ENCODE measurements at regions not wholly inside any gene's neighbourhood (a gene's known extent, or its start where the extent isn't known, plus 50 kb on each side); places are given as distances from the start of the nearest gene placed in this dataset.

- Histone ChIP-seq H2BK5ac (ENCODE audit: low read length) (no peak overlapping the region), H3K9ac (ENCODE audit: low read depth, low read length, poor library complexity) (no peak overlapping the region), H3K4me2 (ENCODE audit: insufficient read depth, low read length, poor library complexity, severe bottlenecking) (no peak overlapping the region), H3K9me3 (replicated peaks in 1 of 2; ENCODE audit: control insufficient read depth in 2 of 2, insufficient read depth in 1 of 2, low read depth in 1 of 2, low read length in 2 of 2) (no peaks in the 10 kb centered on the region), H2BK15ac (ENCODE audit: low read length) (no peak overlapping the region), H3K4ac (ENCODE audit: low read length) (no peak overlapping the region), H4K8ac (ENCODE audit: low read depth, low read length) (no peak overlapping the region), H2AFZ (ENCODE audit: low read length) (no peak overlapping the region), H4K91ac (ENCODE audit: low read depth, low read length, poor library complexity) (no peak overlapping the region), H2AK5ac (ENCODE audit: low read depth, low read length) (no peak overlapping the region), H2BK120ac (ENCODE audit: low read depth, low read length) (no peak overlapping the region), H3K36me3 (replicated peaks in 1 of 2; ENCODE audit: control insufficient read depth in 2 of 2, insufficient read depth in 2 of 2, low read length in 2 of 2) (no peaks in the 10 kb centered on the region), H3K4me3 (ENCODE audit: low read length in 2 of 2) (no peak overlapping the region), H3K18ac (ENCODE audit: low read length) (no peak overlapping the region), H3K27me3 (ENCODE audit: control insufficient read depth in 3 of 3, insufficient read depth in 3 of 3, low read depth in 1 of 3, low read length in 3 of 3) (no peaks in the 10 kb centered on the region), H2BK12ac (ENCODE audit: low read length) (no peak overlapping the region), H3K27ac (replicated peaks; ENCODE audit: low read length) (no peak overlapping the region), H3K4me1 (ENCODE audit: control insufficient read depth in 2 of 2, insufficient read depth in 1 of 2, low read depth in 1 of 2, low read length in 2 of 2) (no peaks in the 10 kb centered on the region), H3K79me1 (ENCODE audit: low read depth, low read length) (no peaks in the 10 kb centered on the region), H3K14ac (ENCODE audit: low read length) (no peak overlapping the region), H3K23ac (ENCODE audit: low read depth, low read length, poor library complexity) (no peak overlapping the region)
- no CpG with 5 or more reads among the region's 4 CpGs for WGBS, 2 donors (ENCODE audit: extremely low coverage in 2 of 2, insufficient read length in 2 of 2, insufficient replicate concordance in 1 of 2)
- DNase-seq (ENCODE audit: low spot score): no peak
Measured at GRCh38 chr11:112553205-112553731, 292.6 kb upstream of the PLET1 start.

- H3K4me1 ChIP-seq (ENCODE audit: control insufficient read depth in 2 of 2, insufficient read depth in 1 of 2, low read depth in 1 of 2, low read length in 2 of 2): no peaks in the 10 kb centered on the region
- no peak overlapping the region for H2BK120ac ChIP-seq (ENCODE audit: low read depth, low read length)
- H3K9me3 ChIP-seq (replicated peaks in 1 of 2; ENCODE audit: control insufficient read depth in 2 of 2, insufficient read depth in 1 of 2, low read depth in 1 of 2, low read length in 2 of 2): no peaks in the 10 kb centered on the region
- peak overlapping the region; percentile 71 for H3K18ac ChIP-seq (ENCODE audit: low read length)
- no peaks in the 10 kb centered on the region for H3K27me3 ChIP-seq (ENCODE audit: control insufficient read depth in 3 of 3, insufficient read depth in 3 of 3, low read depth in 1 of 3, low read length in 3 of 3)
- H2BK12ac ChIP-seq (ENCODE audit: low read length): peak overlapping the region; percentile 32
- no peak overlapping the region for H3K9ac ChIP-seq (ENCODE audit: low read depth, low read length, poor library complexity)
- H3K14ac ChIP-seq (ENCODE audit: low read length): no peak overlapping the region
- H3K36me3 ChIP-seq (replicated peaks in 1 of 2; ENCODE audit: control insufficient read depth in 2 of 2, insufficient read depth in 2 of 2, low read length in 2 of 2): no peaks in the 10 kb centered on the region
- no peak overlapping the region for H2AFZ ChIP-seq (ENCODE audit: low read length)
- no peak overlapping the region for H4K8ac ChIP-seq (ENCODE audit: low read depth, low read length)
- peak overlapping the region; percentile 57 for H2AK5ac ChIP-seq (ENCODE audit: low read depth, low read length)
- no peak overlapping the region for H3K4ac ChIP-seq (ENCODE audit: low read length)
- H3K4me3 ChIP-seq (ENCODE audit: low read length in 2 of 2): no peak overlapping the region
- WGBS, 2 donors (ENCODE audit: extremely low coverage in 2 of 2, insufficient read length in 2 of 2, insufficient replicate concordance in 1 of 2): no CpG with 5 or more reads among the region's 4 CpGs
- no peaks in the 10 kb centered on the region for H3K79me1 ChIP-seq (ENCODE audit: low read depth, low read length)
- H3K23ac ChIP-seq (ENCODE audit: low read depth, low read length, poor library complexity): no peak overlapping the region
- H3K4me2 ChIP-seq (ENCODE audit: insufficient read depth, low read length, poor library complexity, severe bottlenecking): no peak overlapping the region
- H2BK5ac ChIP-seq (ENCODE audit: low read length): no peak overlapping the region
- H4K91ac ChIP-seq (ENCODE audit: low read depth, low read length, poor library complexity): no peak overlapping the region
- no peak for DNase-seq (ENCODE audit: low spot score)
- H3K27ac ChIP-seq (replicated peaks; ENCODE audit: low read length): no peak overlapping the region
- H2BK15ac ChIP-seq (ENCODE audit: low read length): peak overlapping the region; percentile 33
Measured at GRCh38 chr11:112554586-112554985, 293.9 kb upstream of the PLET1 start.

GRCh38 chr11:112555491-112556364 is 295.1 kb upstream of the PLET1 start:
- Histone ChIP-seq H3K4me1 (ENCODE audit: control insufficient read depth in 2 of 2, insufficient read depth in 1 of 2, low read depth in 1 of 2, low read length in 2 of 2) (no peaks in the 10 kb centered on the region), H3K79me1 (ENCODE audit: low read depth, low read length) (no peaks in the 10 kb centered on the region), H2BK12ac (ENCODE audit: low read length) (peak overlapping the region; percentile 24), H3K36me3 (replicated peaks in 1 of 2; ENCODE audit: control insufficient read depth in 2 of 2, insufficient read depth in 2 of 2, low read length in 2 of 2) (no peaks in the 10 kb centered on the region), H3K4ac (ENCODE audit: low read length) (no peak overlapping the region), H4K91ac (ENCODE audit: low read depth, low read length, poor library complexity) (no peak overlapping the region), H3K4me2 (ENCODE audit: insufficient read depth, low read length, poor library complexity, severe bottlenecking) (no peak overlapping the region), H2AFZ (ENCODE audit: low read length) (no peak overlapping the region), H2BK5ac (ENCODE audit: low read length) (no peak overlapping the region), H2AK5ac (ENCODE audit: low read depth, low read length) (peak overlapping the region; percentile 67), H3K18ac (ENCODE audit: low read length) (peak overlapping the region; percentile 15), H3K27me3 (ENCODE audit: control insufficient read depth in 3 of 3, insufficient read depth in 3 of 3, low read depth in 1 of 3, low read length in 3 of 3) (no peaks in the 10 kb centered on the region), H3K4me3 (ENCODE audit: low read length in 2 of 2) (no peak overlapping the region), H3K23ac (ENCODE audit: low read depth, low read length, poor library complexity) (no peak overlapping the region), H3K9me3 (replicated peaks in 1 of 2; ENCODE audit: control insufficient read depth in 2 of 2, insufficient read depth in 1 of 2, low read depth in 1 of 2, low read length in 2 of 2) (no peaks in the 10 kb centered on the region), H3K27ac (replicated peaks; ENCODE audit: low read length) (no peak overlapping the region), H4K8ac (ENCODE audit: low read depth, low read length) (no peak overlapping the region), H2BK120ac (ENCODE audit: low read depth, low read length) (no peak overlapping the region), H3K9ac (ENCODE audit: low read depth, low read length, poor library complexity) (no peak overlapping the region), H3K14ac (ENCODE audit: low read length) (no peak overlapping the region), H2BK15ac (ENCODE audit: low read length) (no peak overlapping the region)
- DNase-seq (ENCODE audit: low spot score): peak; percentile 54
- whole genome bisulfite sequencing, 2 donors (ENCODE audit: extremely low coverage in 2 of 2, insufficient read length in 2 of 2, insufficient replicate concordance in 1 of 2): no CpG with 5 or more reads among the region's 10 CpGs

- DNase-seq (ENCODE audit: low spot score): no peak
- Histone ChIP-seq H2BK15ac (ENCODE audit: low read length) (no peak overlapping the region), H3K27ac (replicated peaks; ENCODE audit: low read length) (no peak overlapping the region), H3K4ac (ENCODE audit: low read length) (no peak overlapping the region), H3K23ac (ENCODE audit: low read depth, low read length, poor library complexity) (no peak overlapping the region), H2AK5ac (ENCODE audit: low read depth, low read length) (no peak overlapping the region), H3K36me3 (replicated peaks in 1 of 2; ENCODE audit: control insufficient read depth in 2 of 2, insufficient read depth in 2 of 2, low read length in 2 of 2) (no peaks in the 10 kb centered on the region), H3K14ac (ENCODE audit: low read length) (no peak overlapping the region), H2BK12ac (ENCODE audit: low read length) (no peak overlapping the region), H3K27me3 (ENCODE audit: control insufficient read depth in 3 of 3, insufficient read depth in 3 of 3, low read depth in 1 of 3, low read length in 3 of 3) (no peaks in the 10 kb centered on the region), H3K9ac (ENCODE audit: low read depth, low read length, poor library complexity) (no peak overlapping the region), H3K4me2 (ENCODE audit: insufficient read depth, low read length, poor library complexity, severe bottlenecking) (no peak overlapping the region), H2BK5ac (ENCODE audit: low read length) (no peak overlapping the region), H3K4me3 (ENCODE audit: low read length in 2 of 2) (no peak overlapping the region), H3K18ac (ENCODE audit: low read length) (no peak overlapping the region), H4K91ac (ENCODE audit: low read depth, low read length, poor library complexity) (no peak overlapping the region), H3K9me3 (replicated peaks in 1 of 2; ENCODE audit: control insufficient read depth in 2 of 2, insufficient read depth in 1 of 2, low read depth in 1 of 2, low read length in 2 of 2) (no peaks in the 10 kb centered on the region), H3K79me1 (ENCODE audit: low read depth, low read length) (no peaks in the 10 kb centered on the region), H2AFZ (ENCODE audit: low read length) (no peak overlapping the region), H2BK120ac (ENCODE audit: low read depth, low read length) (no peak overlapping the region), H4K8ac (ENCODE audit: low read depth, low read length) (no peak overlapping the region), H3K4me1 (ENCODE audit: control insufficient read depth in 2 of 2, insufficient read depth in 1 of 2, low read depth in 1 of 2, low read length in 2 of 2) (no peaks in the 10 kb centered on the region)
- WGBS, 2 donors (ENCODE audit: extremely low coverage in 2 of 2, insufficient read length in 2 of 2, insufficient replicate concordance in 1 of 2): no CpG with 5 or more reads among the region's 7 CpGs
Measured at GRCh38 chr11:112558691-112559090, 298.0 kb upstream of the PLET1 start.

Data from neuronal stem cell (in vitro differentiated cells).